Endothelial cell of umbilical vein (primary cell): ENCODE measurements at regions not wholly inside any gene's neighbourhood (a gene's known extent, or its start where the extent isn't known, plus 50 kb on each side); places are given as distances from the start of the nearest gene placed in this dataset.

ENCODE experiments used
- BruUV-seq: library from RNA; stranded (reverse); fragments of 400-500 nt; replicated peaks from 2 replicates; lab custom pipeline; 2021; lab: Mats Ljungman, UMichigan
- CTCF ChIA-PET: fragments of 300-600, 350-600 bp; sonication (Branson Sonifier 250); formaldehyde crosslinking; loops from one replicate; lab custom pipeline; 2021; ENCODE audit warnings: antibody characterized with exemption, inconsistent platforms; lab: Charles Lee
- POLR2A ChIA-PET: fragments of 300-600, 350-600 bp; sonication (Branson Sonifier 250); formaldehyde crosslinking; loops from one replicate; lab custom pipeline; 2021; ENCODE audit warnings: antibody characterized with exemption, inconsistent platforms; lab: Charles Lee
- DNase-seq: peaks from one replicate; pipeline ENCODE4 v3.0.0-alpha.2; 2011; ENCODE audit warnings: low read depth, low spot score
- FAIRE-seq: peaks from 2 replicates; lab custom pipeline; 2011; peaks lifted over from hg19 to GRCh38; lab: Jason Lieb, UNC
- H2AFZ ChIP-seq: 2 replicates; pipeline ENCODE4 v1.6.0; 2012; ENCODE audit warnings: low read depth, low read length, control low read depth, inconsistent platforms
- H3K27ac ChIP-seq: 2 replicates; pipeline ENCODE4 v1.5.1; 2011; ENCODE audit warnings: low read depth, mild to moderate bottlenecking, control low read depth, low read length, moderate library complexity; ENCODE audit not compliant: insufficient read depth
- H3K27me3 ChIP-seq, 2 experiments: 2 replicates each; pipeline versions ENCODE4 v1.6.0 to v1.6.1; 2011; ENCODE audit warnings: low read length in 2 of 2, mixed read lengths in 1 of 2; ENCODE audit not compliant: control insufficient read depth in 2 of 2, insufficient read depth in 2 of 2
- H3K36me3 ChIP-seq, 2 experiments: 2 replicates in 1 of 2; 3 replicates in 1 of 2; pipeline ENCODE4 v1.5.1; 2011; ENCODE audit warnings: low read length in 2 of 2, mild to moderate bottlenecking in 1 of 2, moderate library complexity in 1 of 2; ENCODE audit not compliant: control insufficient read depth in 2 of 2, insufficient read depth in 2 of 2; ENCODE audit errors: extremely low read depth in 1 of 2
- H3K4me1 ChIP-seq: 3 replicates; pipeline ENCODE4 v1.5.1; 2011; ENCODE audit warnings: mild to moderate bottlenecking, low read length; ENCODE audit not compliant: control insufficient read depth, insufficient read depth; ENCODE audit errors: extremely low read depth
- H3K4me2 ChIP-seq: 2 replicates; pipeline ENCODE4 v1.6.1; 2011; ENCODE audit warnings: low read length, control low read depth, mixed read lengths; ENCODE audit not compliant: insufficient read depth
- H3K4me3 ChIP-seq, 3 experiments: fragments of 200-600 bp in 1 of 3; sonication (generic), shearing (Covaris generic) in 1 of 3; replicated peaks in 1 of 3; 2 replicates each; pipeline ENCODE4 v1.5.1; 2011 to 2016; ENCODE audit warnings: control low read depth in 3 of 3, low read length in 3 of 3, mild to moderate bottlenecking in 2 of 3, inconsistent platforms in 1 of 3, low read depth in 1 of 3, moderate library complexity in 1 of 3; ENCODE audit not compliant: insufficient read depth in 1 of 3
- H3K79me2 ChIP-seq: 2 replicates; pipeline ENCODE4 v1.6.0; 2012; ENCODE audit warnings: low read length, inconsistent platforms; ENCODE audit not compliant: control insufficient read depth, insufficient read depth
- H3K9ac ChIP-seq: replicated peaks from 2 replicates; pipeline ENCODE3; 2011; ENCODE audit warnings: low read length, control low read depth; ENCODE audit not compliant: insufficient read depth; ENCODE audit errors: extremely low read depth
- H3K9me1 ChIP-seq: replicated peaks from 3 replicates; pipeline ENCODE4 v1.6.0; 2011; ENCODE audit warnings: mild to moderate bottlenecking, low read length; ENCODE audit not compliant: control insufficient read depth, insufficient read depth; ENCODE audit errors: extremely low read depth
- H3K9me3 ChIP-seq: replicated peaks from 2 replicates; pipeline ENCODE4 v1.5.1; 2012; ENCODE audit warnings: low read length, inconsistent platforms; ENCODE audit not compliant: control insufficient read depth, insufficient read depth
- H4K20me1 ChIP-seq: replicated peaks from 2 replicates; pipeline ENCODE3; 2011; ENCODE audit warnings: mild to moderate bottlenecking, low read length; ENCODE audit not compliant: control insufficient read depth, insufficient read depth; ENCODE audit errors: extremely low read depth
- CTCF ChIP-seq, 2 donors: IDR thresholded peaks; 1 replicate in 1 of 2; 2 replicates in 1 of 2; pipeline ENCODE4 v1.5.1; 2011; ENCODE audit warnings: low read length in 2 of 2, mild to moderate bottlenecking in 2 of 2, moderate library complexity in 2 of 2, control low read depth in 1 of 2, inconsistent platforms in 1 of 2, low read depth in 1 of 2; ENCODE audit not compliant: insufficient read depth in 1 of 2; ENCODE audit errors: extremely low read depth in 1 of 2
- EZH2 ChIP-seq: IDR thresholded peaks from 2 replicates; pipeline ENCODE4 v1.6.1; 2012; ENCODE audit warnings: borderline replicate concordance, low read depth, mild to moderate bottlenecking, moderate library complexity, low read length, inconsistent platforms; ENCODE audit not compliant: severe bottlenecking
- FOS ChIP-seq: IDR thresholded peaks from 2 replicates; pipeline ENCODE4 v1.6.1; 2011; ENCODE audit warnings: mild to moderate bottlenecking, low read length, moderate library complexity, borderline replicate concordance; ENCODE audit not compliant: insufficient read depth
- GATA2 ChIP-seq: IDR thresholded peaks from 2 replicates; pipeline ENCODE4 v1.7.0; 2011; ENCODE audit warnings: low read depth, mild to moderate bottlenecking, moderate library complexity, mixed read lengths, low read length; ENCODE audit not compliant: insufficient read length, insufficient read depth
- JUN ChIP-seq: IDR thresholded peaks from 2 replicates; pipeline ENCODE4 v1.6.1; 2011; ENCODE audit warnings: borderline replicate concordance, low read depth; ENCODE audit not compliant: insufficient read length, insufficient read depth
- MAX ChIP-seq: IDR thresholded peaks from 2 replicates; pipeline ENCODE4 v1.6.1; 2011; ENCODE audit not compliant: insufficient read depth, insufficient read length
- MYC ChIP-seq: IDR thresholded peaks from one replicate; pipeline ENCODE4 v1.6.1; 2011; ENCODE audit warnings: mild to moderate bottlenecking, low read depth, low read length
- POLR2A ChIP-seq: IDR thresholded peaks from 2 replicates; pipeline ENCODE4 v1.6.1; 2012; ENCODE audit warnings: low read depth, mild to moderate bottlenecking, control low read depth, low read length
- POLR2AphosphoS5 ChIP-seq: IDR thresholded peaks from 2 replicates; pipeline ENCODE4 v1.6.1; 2012; ENCODE audit warnings: low read depth, mild to moderate bottlenecking, control low read depth, low read length, moderate library complexity; ENCODE audit not compliant: insufficient read depth
- dilution Hi-C: fragments of 300-500 bp; cut with MboI; formaldehyde crosslinking; loops from one replicate; pipeline ENCODE4 v1.15.0; 2019; ENCODE audit warnings: low sequenced_read_pairs; ENCODE audit not compliant: extremely low pct_ligation_motif_present
- intact Hi-C: fragments of 100-400 bp; cut with micrococcal nuclease; formaldehyde crosslinking; loops from one replicate; pipeline ENCODE4 v1.10.0; 2022

- no peak overlapping the region for H2AFZ ChIP-seq
- no peaks in the 10 kb centered on the region for H3K4me1 ChIP-seq
- H3K79me2 ChIP-seq: no peaks in the 10 kb centered on the region
- H3K4me2 ChIP-seq: no peak overlapping the region
- TF ChIP-seq CTCF (IDR thresholded peaks at IDR 0.05; ENCODE audit: extremely low read depth in 1 of 2, insufficient read depth in 1 of 2, low read depth in 1 of 2, low read length in 2 of 2): no peak
- intact Hi-C loops: no loop called here
- no peak for FAIRE-seq
- DNase-seq: no peak
- H3K4me3 ChIP-seq: no peak overlapping the region
- ChIA-PET CTCF (no interaction called here), POLR2A (no interaction called here)
- dilution Hi-C loops: no loop called here
- no peaks in the 10 kb centered on the region for H3K9me3 ChIP-seq
- no TSS peak for BruUV-seq
- H4K20me1 ChIP-seq: no peaks in the 10 kb centered on the region
- H3K9ac ChIP-seq: no peak overlapping the region
- no peaks in the 10 kb centered on the region for H3K9me1 ChIP-seq
- H3K27ac ChIP-seq: no peak overlapping the region
- H3K36me3 ChIP-seq: no peaks in the 10 kb centered on the region
- no peaks in the 10 kb centered on the region for H3K27me3 ChIP-seq
These were observed 151.1 kb upstream of the TWIST2 start for GRCh38 chr2:238696786-238697185.

- POLR2A ChIA-PET: no interaction called here
- Histone ChIP-seq H3K27me3 (no peaks in the 10 kb centered on the region), H4K20me1 (no peaks in the 10 kb centered on the region), H3K9me3 (no peaks in the 10 kb centered on the region), H3K4me3 (no peak overlapping the region), H3K4me1 (no peaks in the 10 kb centered on the region), H3K4me2 (no peak overlapping the region), H2AFZ (no peak overlapping the region), H3K79me2 (no peaks in the 10 kb centered on the region), H3K27ac (no peak overlapping the region), H3K9me1 (no peaks in the 10 kb centered on the region), H3K36me3 (no peaks in the 10 kb centered on the region), H3K9ac (no peak overlapping the region)
- TF ChIP-seq MAX (no peak), FOS (no peak), POLR2AphosphoS5 (no peak), JUN (no peak), GATA2 (no peak), POLR2A (no peak), EZH2 (no peak), CTCF (IDR thresholded peaks at IDR 0.05; ENCODE audit: extremely low read depth in 1 of 2, insufficient read depth in 1 of 2, low read depth in 1 of 2, low read length in 2 of 2) (no peak), MYC (no peak)
- dilution Hi-C loops (no loop called here), intact Hi-C loops (no loop called here)
- FAIRE-seq (no peak), DNase-seq (no peak)
- CTCF ChIA-PET: no interaction called here
- BruUV-seq: no TSS peak
These were observed 150.5 kb upstream of the TWIST2 start for GRCh38 chr2:238697193-238698071.
